Caco-2 (cell line): ENCODE measurements at regions not wholly inside any gene's neighbourhood (a gene's known extent, or its start where the extent isn't known, plus 50 kb on each side); places are given as distances from the start of the nearest gene placed in this dataset.
A peak's percentile ranks its signal among the peaks of the same experiment; 100 is the strongest.

Experiments
- BruUV-seq: library from RNA; stranded (reverse); fragments of 400-500 nt; replicated peaks from 2 replicates; lab custom pipeline; 2021; lab: Mats Ljungman, UMichigan
- CTCF ChIA-PET: fragments of 300-600 bp; sonication (Branson Sonifier 250); formaldehyde crosslinking; loops from one replicate; lab custom pipeline; 2022; ENCODE audit warnings: antibody characterized with exemption; lab: Charles Lee
- POLR2A ChIA-PET: fragments of 300-600 bp; sonication (Branson Sonifier 250); formaldehyde crosslinking; loops from one replicate; lab custom pipeline; 2022; ENCODE audit warnings: antibody characterized with exemption; lab: Charles Lee
- DNase-seq, 2 experiments: peaks; one replicate each; pipeline versions ENCODE4 v3.0.0 to v3.0.0-alpha.2; 2020 to 2022
- H3K27me3 ChIP-seq: replicated peaks from 2 replicates; pipeline ENCODE4 v1.6.0; 2011; ENCODE audit warnings: low read length; ENCODE audit not compliant: control insufficient read depth, insufficient read depth
- H3K36me3 ChIP-seq: 2 replicates; pipeline ENCODE4 v1.5.1; 2011; ENCODE audit warnings: low read length; ENCODE audit not compliant: control insufficient read depth, insufficient read depth
- H3K4me1 ChIP-seq: fragments of 250-450 bp; sonication (Bioruptor Pico); 2 replicates; pipeline ENCODE4 v1.5.1; 2020; ENCODE audit warnings: mild to moderate bottlenecking
- H3K4me3 ChIP-seq: 2 replicates; pipeline ENCODE4 v1.5.1; 2011; ENCODE audit warnings: low read depth, mild to moderate bottlenecking, control low read depth, low read length
- H3K9me3 ChIP-seq: fragments of 250-450 bp; sonication (Bioruptor Pico); 2 replicates; pipeline ENCODE4 v1.5.1; 2020; ENCODE audit warnings: mild to moderate bottlenecking, moderate library complexity
- H3K27ac Mint-ChIP-seq: one replicate; pipeline ENCODE4 v1.8.0; 2022; ENCODE audit warnings: mixed read lengths; ENCODE audit not compliant: unreplicated experiment
- H3K27me3 Mint-ChIP-seq: one replicate; pipeline ENCODE4 v1.8.0; 2022; ENCODE audit warnings: mixed read lengths; ENCODE audit not compliant: insufficient read depth, unreplicated experiment
- H3K36me3 Mint-ChIP-seq: one replicate; pipeline ENCODE4 v1.8.0; 2022; ENCODE audit warnings: mild to moderate bottlenecking, mixed read lengths; ENCODE audit not compliant: insufficient read depth, unreplicated experiment
- H3K4me1 Mint-ChIP-seq: one replicate; pipeline ENCODE4 v1.8.0; 2022; ENCODE audit warnings: low read depth, mixed read lengths; ENCODE audit not compliant: unreplicated experiment
- H3K4me3 Mint-ChIP-seq: one replicate; pipeline ENCODE4 v1.8.0; 2022; ENCODE audit warnings: mild to moderate bottlenecking, moderate library complexity, mixed read lengths; ENCODE audit not compliant: unreplicated experiment
- H3K9me3 Mint-ChIP-seq: one replicate; pipeline ENCODE4 v1.8.0; 2022; ENCODE audit warnings: mixed read lengths; ENCODE audit not compliant: unreplicated experiment
- CTCF ChIP-seq, 2 experiments: fragments of 200-600 bp in 1 of 2; IDR thresholded peaks; 1 replicate in 1 of 2; 2 replicates in 1 of 2; pipeline versions ENCODE4 v1.5.1 to v1.8.0; 2011 to 2022; ENCODE audit warnings: antibody characterized with exemption in 1 of 2, control low read depth in 1 of 2, inconsistent platforms in 1 of 2, low read depth in 1 of 2, low read length in 1 of 2, mild to moderate bottlenecking in 1 of 2, moderate library complexity in 1 of 2; ENCODE audit not compliant: insufficient read depth in 1 of 2, severe bottlenecking in 1 of 2, unreplicated experiment in 1 of 2
- intact Hi-C: fragments of 100-400 bp; cut with micrococcal nuclease; formaldehyde crosslinking; loops from one replicate; pipeline ENCODE4 v1.10.0; 2022; ENCODE audit not compliant: unreplicated experiment

DNA sequence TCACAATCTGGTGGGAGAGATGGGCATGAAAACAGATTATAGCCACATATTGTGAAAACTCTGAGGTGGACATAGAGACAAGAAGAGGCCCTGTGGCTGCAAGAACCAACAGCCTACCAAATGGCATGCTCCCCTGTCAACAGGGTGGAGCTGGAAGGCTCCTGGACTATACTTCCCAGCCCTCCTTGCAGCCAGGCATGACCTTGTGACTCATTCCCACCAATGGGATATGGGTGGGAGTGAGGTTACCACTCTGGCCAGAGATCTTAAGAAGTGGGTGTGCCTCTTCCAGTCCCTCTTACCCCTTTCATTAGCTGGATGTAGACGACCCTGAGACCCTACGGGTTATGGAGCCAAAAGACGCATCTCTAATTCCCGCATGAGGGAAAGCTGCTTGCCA lies 126.4 kb upstream of the ZBED5 start:
- Mint-ChIP-seq H3K4me1 (peaks cover 13% of the 10 kb centered on the region), H3K4me3 (no peak overlapping the region), H3K27ac (no peak overlapping the region), H3K36me3 (no peaks in the 10 kb centered on the region), H3K27me3 (no peaks in the 10 kb centered on the region), H3K9me3 (no peaks in the 10 kb centered on the region)
- POLR2A ChIA-PET, result no interaction called here
- H3K9me3 ChIP-seq, result no peaks in the 10 kb centered on the region
- no peak for DNase-seq
- no peaks in the 10 kb centered on the region for H3K36me3 ChIP-seq
- BruUV-seq, result no TSS peak
- no peak for TF ChIP-seq CTCF (IDR thresholded peaks at IDR 0.05; ENCODE audit: insufficient read depth in 1 of 2, low read depth in 1 of 2, low read length in 1 of 2, severe bottlenecking in 1 of 2, unreplicated experiment in 1 of 2)
- H3K27me3 ChIP-seq, result no peaks in the 10 kb centered on the region
- no peak overlapping the region for H3K4me3 ChIP-seq
- no peaks in the 10 kb centered on the region for H3K4me1 ChIP-seq
- CTCF ChIA-PET, result no interaction called here
- intact Hi-C loops, result no loop called here

DNA sequence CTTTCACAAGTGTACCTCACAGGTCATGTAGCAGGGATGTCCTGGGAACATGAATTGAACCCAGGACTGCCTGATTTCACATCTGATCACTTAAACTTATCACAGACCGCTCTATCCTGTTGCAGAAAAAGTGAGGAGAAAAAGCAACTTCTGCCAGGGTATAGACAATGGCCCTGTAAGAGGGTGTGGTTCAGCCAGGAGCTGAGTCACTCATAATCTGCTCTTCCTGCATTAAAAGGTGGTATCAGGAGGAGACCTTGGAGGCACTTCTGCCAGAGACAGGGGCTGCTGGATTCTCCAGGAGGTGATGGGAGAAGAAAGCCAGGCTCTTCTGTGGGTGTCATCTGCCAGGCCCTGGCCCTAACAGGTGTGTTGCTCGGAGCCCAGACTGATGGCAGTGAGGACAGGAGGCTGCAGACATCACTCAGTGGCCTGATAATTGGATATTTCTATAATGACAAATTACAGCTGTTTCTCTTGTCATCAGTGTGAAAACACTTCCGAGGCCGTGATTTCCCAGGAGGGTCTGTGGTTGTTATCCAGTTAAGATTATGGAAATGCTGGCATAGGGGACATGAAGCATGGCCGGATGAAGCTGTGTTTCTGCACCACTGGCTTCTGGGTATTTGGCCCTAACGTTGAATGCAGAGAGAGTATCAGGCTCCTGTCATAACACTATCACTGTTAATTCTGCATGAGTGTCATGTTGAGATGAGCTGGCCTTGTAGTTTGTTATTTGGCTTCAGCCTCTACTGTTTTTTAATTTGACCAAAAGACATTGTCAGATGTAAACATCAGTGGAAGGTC lies 125.1 kb upstream of the ZBED5 start:
- Mint-ChIP-seq H3K9me3 (peaks cover 9% of the 10 kb centered on the region), H3K4me3 (no peak overlapping the region), H3K27me3 (no peaks in the 10 kb centered on the region), H3K36me3 (no peaks in the 10 kb centered on the region), H3K27ac (peak overlapping the region; percentile 20), H3K4me1 (peaks cover 13% of the 10 kb centered on the region)
- no peak for TF ChIP-seq CTCF (IDR thresholded peaks at IDR 0.05; ENCODE audit: insufficient read depth in 1 of 2, low read depth in 1 of 2, low read length in 1 of 2, severe bottlenecking in 1 of 2, unreplicated experiment in 1 of 2)
- H3K36me3 ChIP-seq, result no peaks in the 10 kb centered on the region
- H3K4me1 ChIP-seq, result no peaks in the 10 kb centered on the region
- H3K27me3 ChIP-seq, result no peaks in the 10 kb centered on the region
- POLR2A ChIA-PET, result no interaction called here
- intact Hi-C loops, result no loop called here
- no peaks in the 10 kb centered on the region for H3K9me3 ChIP-seq
- no TSS peak for BruUV-seq
- no peak for DNase-seq
- H3K4me3 ChIP-seq, result no peak overlapping the region
- CTCF ChIA-PET, result interaction anchor here (0.6 to 0.9 kb wide), 2 partner anchors 46 to 49 kb away, joined by 3 to 4 read pairs; no protein-coding TSS in a partner anchor

- H3K4me3 ChIP-seq, result no peak overlapping the region
- H3K4me3 Mint-ChIP-seq, result no peak overlapping the region
- no peaks in the 10 kb centered on the region for H3K27me3 Mint-ChIP-seq
- H3K9me3 Mint-ChIP-seq, result peaks cover 19% of the 10 kb centered on the region
- peaks cover 21% of the 10 kb centered on the region for H3K4me1 ChIP-seq
- no peak overlapping the region for H3K27ac Mint-ChIP-seq
- peaks cover 23% of the 10 kb centered on the region for H3K4me1 Mint-ChIP-seq
- BruUV-seq, result no TSS peak
- no peak for DNase-seq
- intact Hi-C loops, result no loop called here
- ChIA-PET CTCF (no interaction called here), POLR2A (no interaction called here)
- H3K36me3 ChIP-seq, result no peaks in the 10 kb centered on the region
- peaks cover 5% of the 10 kb centered on the region; the same call in 1 of the 2 replicates for H3K9me3 ChIP-seq
- H3K27me3 ChIP-seq, result no peaks in the 10 kb centered on the region
- H3K36me3 Mint-ChIP-seq, result no peaks in the 10 kb centered on the region
- no peak for TF ChIP-seq CTCF (IDR thresholded peaks at IDR 0.05; ENCODE audit: insufficient read depth in 1 of 2, low read depth in 1 of 2, low read length in 1 of 2, severe bottlenecking in 1 of 2, unreplicated experiment in 1 of 2)
Measured at GRCh38 chr11:10979529-10979928, 121.7 kb upstream of the ZBED5 start.
